ENCODE measurements at regions not wholly inside any gene's neighbourhood (a gene's known extent, or its start where the extent isn't known, plus 50 kb on each side); places are given as distances from the start of the nearest gene placed in this dataset.

DNA sequence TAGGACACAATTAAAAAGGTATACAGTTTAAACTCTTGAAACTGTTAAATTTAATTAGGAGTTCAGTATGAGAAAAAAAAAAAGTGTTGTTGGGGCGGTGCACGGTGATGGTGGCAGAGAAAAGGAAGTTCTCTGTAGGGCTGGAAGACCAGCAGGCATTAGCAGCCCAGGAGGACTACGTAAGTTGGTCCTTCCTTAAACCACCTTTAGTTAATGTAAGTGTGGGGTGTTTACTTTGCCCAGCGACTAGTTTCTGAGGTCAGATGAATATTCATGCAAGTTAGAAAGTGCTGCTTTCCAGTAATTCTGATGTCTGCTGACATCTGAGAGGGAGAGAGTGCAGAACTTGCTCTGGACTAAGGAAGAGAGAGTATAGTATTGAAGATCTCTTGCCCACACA is 54.9 kb downstream of the NKX2-1 start:
- Histone ChIP-seq H3K9me3 (ENCODE audit: control insufficient read depth in 2 of 2, insufficient read depth in 1 of 2, low read depth in 1 of 2, low read length in 1 of 2) (no peaks in the 10 kb centered on the region), H3K4me1 (ENCODE audit: control insufficient read depth in 2 of 2, insufficient read depth in 2 of 2, low read length in 1 of 2) (no peaks in the 10 kb centered on the region), H3K4me3 (ENCODE audit: low read depth in 1 of 2, low read length in 2 of 2) (no peak overlapping the region), H3K27ac (ENCODE audit: low read depth in 2 of 2, low read length in 1 of 2) (no peak overlapping the region), H3K36me3 (ENCODE audit: control insufficient read depth in 2 of 2, insufficient read depth in 2 of 2, low read length in 1 of 2) (no peaks in the 10 kb centered on the region), H3K27me3 (ENCODE audit: control insufficient read depth in 1 of 2, insufficient read depth in 2 of 2, low read length in 2 of 2) (no peaks in the 10 kb centered on the region)
- WGBS, 2 donors: 82 to 86% methylated on average over 4 of the region's 4 CpGs

- Histone ChIP-seq H3K27me3 (ENCODE audit: control insufficient read depth in 1 of 2, insufficient read depth in 2 of 2, low read length in 2 of 2) (no peaks in the 10 kb centered on the region), H3K27ac (ENCODE audit: low read depth in 2 of 2, low read length in 1 of 2) (no peak overlapping the region), H3K9me3 (ENCODE audit: control insufficient read depth in 2 of 2, insufficient read depth in 1 of 2, low read depth in 1 of 2, low read length in 1 of 2) (no peaks in the 10 kb centered on the region), H3K36me3 (ENCODE audit: control insufficient read depth in 2 of 2, insufficient read depth in 2 of 2, low read length in 1 of 2) (no peaks in the 10 kb centered on the region), H3K4me3 (ENCODE audit: low read depth in 1 of 2, low read length in 2 of 2) (no peak overlapping the region), H3K4me1 (ENCODE audit: control insufficient read depth in 2 of 2, insufficient read depth in 2 of 2, low read length in 1 of 2) (no peaks in the 10 kb centered on the region)
- 78 to 94% methylated on average over 1 of the region's 1 CpG for WGBS, 2 donors
Measured at GRCh38 chr14:36462890-36463289, 57.1 kb downstream of the NKX2-1 start.

- Histone ChIP-seq H3K9me3 (ENCODE audit: control insufficient read depth in 2 of 2, insufficient read depth in 1 of 2, low read depth in 1 of 2, low read length in 1 of 2) (no peaks in the 10 kb centered on the region), H3K27me3 (ENCODE audit: control insufficient read depth in 1 of 2, insufficient read depth in 2 of 2, low read length in 2 of 2) (no peaks in the 10 kb centered on the region), H3K27ac (ENCODE audit: low read depth in 2 of 2, low read length in 1 of 2) (no peak overlapping the region), H3K36me3 (ENCODE audit: control insufficient read depth in 2 of 2, insufficient read depth in 2 of 2, low read length in 1 of 2) (no peaks in the 10 kb centered on the region), H3K4me1 (ENCODE audit: control insufficient read depth in 2 of 2, insufficient read depth in 2 of 2, low read length in 1 of 2) (no peaks in the 10 kb centered on the region), H3K4me3 (ENCODE audit: low read depth in 1 of 2, low read length in 2 of 2) (no peak overlapping the region)
- WGBS, 2 donors: 59 to 76% methylated on average over 2 of the region's 2 CpGs
Measured at GRCh38 chr14:36455241-36455627, 64.8 kb downstream of the NKX2-1 start.

DNA sequence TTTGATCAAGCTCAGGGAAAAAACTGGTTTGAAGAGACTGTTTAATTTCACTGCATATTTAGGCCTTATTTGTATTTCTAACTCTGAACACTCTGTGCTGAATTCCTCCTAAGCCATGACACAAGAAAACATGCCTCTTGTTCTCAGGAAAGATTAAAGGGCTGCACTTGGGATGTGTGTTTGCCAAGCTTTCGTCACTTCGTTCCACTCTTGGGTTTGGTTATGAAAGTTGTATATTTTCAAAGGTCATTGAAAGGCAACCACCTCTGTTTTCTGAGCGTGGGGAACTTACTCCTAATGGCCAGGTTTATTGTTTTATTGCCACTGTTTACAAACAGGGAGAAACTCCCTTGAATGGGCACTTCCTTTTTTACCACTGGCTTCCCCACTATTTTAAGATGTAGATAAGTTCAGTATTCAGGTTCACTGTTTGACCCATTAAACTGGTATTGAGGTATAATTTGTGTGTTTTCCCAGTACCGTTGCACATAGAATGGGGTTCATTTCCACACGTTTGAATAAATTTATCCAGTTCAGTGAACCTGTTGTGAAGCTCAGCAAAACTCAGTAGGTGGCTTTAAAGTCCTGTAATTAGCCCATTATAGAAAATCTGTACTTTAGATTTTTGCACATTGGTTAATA is 65.3 kb downstream of the NKX2-1 start:
- Histone ChIP-seq H3K27ac (ENCODE audit: low read depth in 2 of 2, low read length in 1 of 2) (no peak overlapping the region), H3K36me3 (ENCODE audit: control insufficient read depth in 2 of 2, insufficient read depth in 2 of 2, low read length in 1 of 2) (no peaks in the 10 kb centered on the region), H3K9me3 (ENCODE audit: control insufficient read depth in 2 of 2, insufficient read depth in 1 of 2, low read depth in 1 of 2, low read length in 1 of 2) (no peaks in the 10 kb centered on the region), H3K4me3 (ENCODE audit: low read depth in 1 of 2, low read length in 2 of 2) (no peak overlapping the region), H3K27me3 (ENCODE audit: control insufficient read depth in 1 of 2, insufficient read depth in 2 of 2, low read length in 2 of 2) (no peaks in the 10 kb centered on the region), H3K4me1 (ENCODE audit: control insufficient read depth in 2 of 2, insufficient read depth in 2 of 2, low read length in 1 of 2) (no peaks in the 10 kb centered on the region)
- 47 to 48% methylated on average over 5 of the region's 5 CpGs for WGBS, 2 donors

DNA sequence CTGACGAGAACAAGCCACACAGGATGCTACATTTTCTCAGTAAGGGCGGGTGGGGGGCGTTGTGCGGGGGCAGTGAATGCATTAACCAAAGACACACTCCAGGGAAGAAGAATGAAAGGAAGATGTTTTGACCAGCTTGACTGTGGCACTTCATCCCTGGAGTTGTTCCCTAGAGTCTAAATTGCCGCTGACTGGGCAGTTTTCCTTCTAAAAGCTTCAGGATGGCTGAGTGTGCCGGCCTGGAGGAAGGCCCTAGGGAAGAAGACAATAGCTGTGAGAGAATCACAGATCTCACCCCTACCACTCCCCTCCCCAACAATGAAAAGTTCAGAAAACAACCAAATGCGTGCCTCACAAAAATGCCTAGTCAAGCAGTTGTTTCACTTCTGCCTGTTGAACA is 67.2 kb downstream of the NKX2-1 start:
- Histone ChIP-seq H3K4me1 (ENCODE audit: control insufficient read depth in 2 of 2, insufficient read depth in 2 of 2, low read length in 1 of 2) (no peaks in the 10 kb centered on the region), H3K27ac (ENCODE audit: low read depth in 2 of 2, low read length in 1 of 2) (no peak overlapping the region), H3K9me3 (ENCODE audit: control insufficient read depth in 2 of 2, insufficient read depth in 1 of 2, low read depth in 1 of 2, low read length in 1 of 2) (no peaks in the 10 kb centered on the region), H3K36me3 (ENCODE audit: control insufficient read depth in 2 of 2, insufficient read depth in 2 of 2, low read length in 1 of 2) (no peaks in the 10 kb centered on the region), H3K4me3 (ENCODE audit: low read depth in 1 of 2, low read length in 2 of 2) (no peak overlapping the region), H3K27me3 (ENCODE audit: control insufficient read depth in 1 of 2, insufficient read depth in 2 of 2, low read length in 2 of 2) (no peaks in the 10 kb centered on the region)
- WGBS, 2 donors: 63 to 74% methylated on average over 7 of the region's 7 CpGs

DNA sequence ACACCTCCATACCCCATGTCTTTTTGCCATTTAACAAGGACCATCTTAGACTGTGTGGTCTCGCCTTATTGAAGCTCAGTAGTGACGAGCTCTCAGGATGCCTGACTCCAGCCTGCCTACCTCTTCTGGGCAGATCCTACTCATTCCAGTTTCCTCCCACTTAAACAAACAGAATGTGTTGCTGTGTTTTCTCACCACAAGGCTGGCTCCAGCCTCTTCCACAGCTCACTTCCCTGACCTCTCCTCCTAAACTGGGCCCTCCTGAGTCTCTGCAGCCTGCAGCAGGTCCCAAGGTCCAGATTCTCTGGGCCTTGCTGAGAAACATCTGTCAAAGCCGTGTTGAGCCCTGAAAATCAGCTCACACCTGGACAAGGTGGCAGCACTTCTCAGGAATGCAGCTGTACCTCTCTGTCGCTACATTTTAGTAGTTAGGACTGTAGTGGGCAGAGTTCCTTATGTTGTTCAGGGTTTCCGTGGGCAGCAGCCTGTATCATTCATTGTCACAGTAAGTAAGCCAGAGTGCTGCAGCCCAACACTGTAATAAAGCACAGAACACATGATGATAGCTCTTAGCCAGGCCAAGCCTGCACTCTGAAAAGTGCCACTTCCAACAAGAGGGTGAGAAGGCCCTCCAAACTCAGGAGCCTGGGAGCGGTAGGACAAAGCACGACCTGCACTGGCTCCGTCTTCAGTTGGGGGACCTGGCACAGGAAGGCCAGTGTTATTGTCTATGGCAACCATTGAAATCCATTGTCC is 68.5 kb downstream of the NKX2-1 start:
- 73 to 77% methylated on average over 8 of the region's 8 CpGs for WGBS, 2 donors

DNA sequence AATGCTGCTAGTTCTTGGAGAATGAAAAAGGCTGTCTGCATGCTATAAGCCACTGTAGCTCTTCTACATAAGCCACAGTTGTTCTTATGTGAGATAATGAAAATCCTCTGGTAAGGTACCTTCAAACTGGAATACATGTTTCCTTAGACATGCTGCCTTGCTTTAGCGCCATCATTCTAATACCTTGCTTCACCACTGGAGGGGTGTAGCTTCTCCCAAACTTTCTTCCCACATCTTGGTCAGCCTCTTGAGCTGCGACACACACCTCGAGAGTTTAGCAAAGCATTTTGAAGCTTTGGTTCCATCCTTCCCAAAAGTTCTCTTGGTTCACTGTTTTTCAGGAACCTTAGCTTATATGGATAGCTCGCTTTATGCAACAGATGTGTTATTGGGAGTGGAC is 69.5 kb downstream of the NKX2-1 start:
- whole genome bisulfite sequencing, 2 donors: 88 to 89% methylated on average over 4 of the region's 4 CpGs
- Histone ChIP-seq H3K27ac (ENCODE audit: low read depth in 2 of 2, low read length in 1 of 2) (no peak overlapping the region), H3K4me3 (ENCODE audit: low read depth in 1 of 2, low read length in 2 of 2) (no peak overlapping the region), H3K27me3 (ENCODE audit: control insufficient read depth in 1 of 2, insufficient read depth in 2 of 2, low read length in 2 of 2) (no peaks in the 10 kb centered on the region), H3K4me1 (ENCODE audit: control insufficient read depth in 2 of 2, insufficient read depth in 2 of 2, low read length in 1 of 2) (no peaks in the 10 kb centered on the region), H3K9me3 (ENCODE audit: control insufficient read depth in 2 of 2, insufficient read depth in 1 of 2, low read depth in 1 of 2, low read length in 1 of 2) (no peaks in the 10 kb centered on the region), H3K36me3 (ENCODE audit: control insufficient read depth in 2 of 2, insufficient read depth in 2 of 2, low read length in 1 of 2) (no peaks in the 10 kb centered on the region)

More for the DNA sequence above, 68.5 kb downstream of the NKX2-1 start:
- Histone ChIP-seq H3K27me3 (ENCODE audit: control insufficient read depth in 1 of 2, insufficient read depth in 2 of 2, low read length in 2 of 2) (no peaks in the 10 kb centered on the region), H3K4me1 (ENCODE audit: control insufficient read depth in 2 of 2, insufficient read depth in 2 of 2, low read length in 1 of 2) (no peaks in the 10 kb centered on the region), H3K9me3 (ENCODE audit: control insufficient read depth in 2 of 2, insufficient read depth in 1 of 2, low read depth in 1 of 2, low read length in 1 of 2) (no peaks in the 10 kb centered on the region), H3K27ac (ENCODE audit: low read depth in 2 of 2, low read length in 1 of 2) (no peak overlapping the region), H3K36me3 (ENCODE audit: control insufficient read depth in 2 of 2, insufficient read depth in 2 of 2, low read length in 1 of 2) (no peaks in the 10 kb centered on the region), H3K4me3 (ENCODE audit: low read depth in 1 of 2, low read length in 2 of 2) (no peak overlapping the region)

DNA sequence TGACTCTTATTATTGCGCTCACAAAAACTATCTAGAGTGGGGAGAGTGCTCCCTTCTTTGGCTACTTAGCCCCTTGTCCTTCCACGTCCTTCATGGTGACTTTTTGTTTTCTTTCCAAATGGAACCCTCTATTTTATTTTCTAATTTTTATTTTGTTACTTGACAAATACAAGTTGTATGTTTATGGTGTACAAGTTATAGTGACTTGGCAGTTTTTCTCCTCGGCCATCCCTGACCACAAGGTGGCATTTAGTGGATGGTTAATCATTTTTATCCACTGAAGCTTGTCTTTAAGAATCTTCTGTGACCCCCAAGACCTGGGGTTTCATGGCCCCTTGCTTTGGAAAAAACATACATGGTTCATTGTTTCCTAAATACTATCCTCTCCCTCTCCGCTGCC is 70.1 kb downstream of the NKX2-1 start:
- Histone ChIP-seq H3K36me3 (ENCODE audit: control insufficient read depth in 2 of 2, insufficient read depth in 2 of 2, low read length in 1 of 2) (no peaks in the 10 kb centered on the region), H3K27ac (ENCODE audit: low read depth in 2 of 2, low read length in 1 of 2) (no peak overlapping the region)
- 83 to 86% methylated on average over 4 of the region's 4 CpGs for WGBS, 2 donors

DNA sequence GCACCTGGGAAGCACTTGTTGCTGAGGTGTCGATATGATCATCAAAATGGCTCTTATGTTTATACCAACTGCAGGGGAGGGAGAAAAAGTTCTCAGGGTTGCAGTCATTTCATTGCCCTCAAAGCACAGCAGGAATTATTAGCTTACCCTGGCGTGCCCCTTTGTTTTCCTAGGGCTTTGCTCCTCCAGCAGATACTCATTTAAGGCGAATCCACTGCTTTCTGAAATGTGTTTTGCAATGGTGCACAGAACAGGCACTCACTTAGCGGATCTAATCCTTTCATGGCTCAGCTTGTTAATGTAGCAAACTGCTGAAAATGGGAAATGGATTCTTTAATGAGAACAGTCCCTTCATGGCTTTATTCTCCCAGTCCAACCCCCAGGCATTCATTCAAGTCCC is 76.7 kb downstream of the NKX2-1 start:
- 50 to 51% methylated on average over 4 of the region's 4 CpGs for WGBS, 2 donors

More for the DNA sequence above, 70.1 kb downstream of the NKX2-1 start:
- Histone ChIP-seq H3K4me3 (ENCODE audit: low read depth in 1 of 2, low read length in 2 of 2) (no peak overlapping the region), H3K4me1 (ENCODE audit: control insufficient read depth in 2 of 2, insufficient read depth in 2 of 2, low read length in 1 of 2) (no peaks in the 10 kb centered on the region), H3K27me3 (ENCODE audit: control insufficient read depth in 1 of 2, insufficient read depth in 2 of 2, low read length in 2 of 2) (no peaks in the 10 kb centered on the region), H3K9me3 (ENCODE audit: control insufficient read depth in 2 of 2, insufficient read depth in 1 of 2, low read depth in 1 of 2, low read length in 1 of 2) (no peaks in the 10 kb centered on the region)

GRCh38 chr14:36442824-36443241 is 77.2 kb downstream of the NKX2-1 start:
- no peak overlapping the region for H3K27ac ChIP-seq (ENCODE audit: low read depth in 2 of 2, low read length in 1 of 2)
- no peaks in the 10 kb centered on the region for H3K4me1 ChIP-seq (ENCODE audit: control insufficient read depth in 2 of 2, insufficient read depth in 2 of 2, low read length in 1 of 2)
- no peaks in the 10 kb centered on the region for H3K27me3 ChIP-seq (ENCODE audit: control insufficient read depth in 1 of 2, insufficient read depth in 2 of 2, low read length in 2 of 2)
- 54 to 65% methylated on average over 4 of the region's 4 CpGs for WGBS, 2 donors
- no peaks in the 10 kb centered on the region for H3K9me3 ChIP-seq (ENCODE audit: control insufficient read depth in 2 of 2, insufficient read depth in 1 of 2, low read depth in 1 of 2, low read length in 1 of 2)
- no peak overlapping the region for H3K4me3 ChIP-seq (ENCODE audit: low read depth in 1 of 2, low read length in 2 of 2)
- H3K36me3 ChIP-seq (ENCODE audit: control insufficient read depth in 2 of 2, insufficient read depth in 2 of 2, low read length in 1 of 2): no peaks in the 10 kb centered on the region

More for the DNA sequence above, 76.7 kb downstream of the NKX2-1 start:
- Histone ChIP-seq H3K36me3 (ENCODE audit: control insufficient read depth in 2 of 2, insufficient read depth in 2 of 2, low read length in 1 of 2) (no peaks in the 10 kb centered on the region), H3K9me3 (ENCODE audit: control insufficient read depth in 2 of 2, insufficient read depth in 1 of 2, low read depth in 1 of 2, low read length in 1 of 2) (no peaks in the 10 kb centered on the region), H3K27ac (ENCODE audit: low read depth in 2 of 2, low read length in 1 of 2) (no peak overlapping the region), H3K4me3 (ENCODE audit: low read depth in 1 of 2, low read length in 2 of 2) (no peak overlapping the region), H3K4me1 (ENCODE audit: control insufficient read depth in 2 of 2, insufficient read depth in 2 of 2, low read length in 1 of 2) (no peaks in the 10 kb centered on the region), H3K27me3 (ENCODE audit: control insufficient read depth in 1 of 2, insufficient read depth in 2 of 2, low read length in 2 of 2) (no peaks in the 10 kb centered on the region)
